Islet of Langerhans (tissue), 1 donor: ENCODE measurements at regions not wholly inside any gene's neighbourhood (a gene's known extent, or its start where the extent isn't known, plus 50 kb on each side); places are given as distances from the start of the nearest gene placed in this dataset.

Source experiments
- FAIRE-seq: peaks from one replicate; lab custom pipeline; 2011; peaks lifted over from hg19 to GRCh38; lab: Jason Lieb, UNC

- FAIRE-seq, result no peak
These were observed 319.9 kb upstream of the HS6ST1 start for GRCh38 chr2:128638341-128639119.

- FAIRE-seq, result no peak
These were observed 320.4 kb upstream of the HS6ST1 start for GRCh38 chr2:128639120-128639477.

DNA sequence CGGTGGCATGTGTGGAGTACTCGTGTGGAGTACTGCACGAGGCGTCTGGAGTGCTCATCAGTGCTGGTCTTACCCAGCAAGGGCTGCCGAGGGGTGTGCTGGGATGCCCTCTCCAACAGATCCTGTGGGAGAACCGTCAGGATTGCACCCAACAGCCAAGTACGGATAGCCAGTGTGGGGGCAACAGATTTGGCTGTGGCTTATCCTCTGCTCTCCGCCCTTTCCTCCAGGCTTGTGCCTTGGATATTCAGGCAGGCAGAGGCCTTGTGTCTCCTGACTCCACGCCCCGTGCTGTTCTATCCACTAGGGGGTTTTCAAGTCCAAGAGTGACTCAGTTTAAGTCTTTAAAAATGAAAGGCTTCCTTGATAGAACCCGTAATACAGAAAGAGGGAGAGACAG is 321.0 kb upstream of the HS6ST1 start:
- FAIRE-seq, result no peak

DNA sequence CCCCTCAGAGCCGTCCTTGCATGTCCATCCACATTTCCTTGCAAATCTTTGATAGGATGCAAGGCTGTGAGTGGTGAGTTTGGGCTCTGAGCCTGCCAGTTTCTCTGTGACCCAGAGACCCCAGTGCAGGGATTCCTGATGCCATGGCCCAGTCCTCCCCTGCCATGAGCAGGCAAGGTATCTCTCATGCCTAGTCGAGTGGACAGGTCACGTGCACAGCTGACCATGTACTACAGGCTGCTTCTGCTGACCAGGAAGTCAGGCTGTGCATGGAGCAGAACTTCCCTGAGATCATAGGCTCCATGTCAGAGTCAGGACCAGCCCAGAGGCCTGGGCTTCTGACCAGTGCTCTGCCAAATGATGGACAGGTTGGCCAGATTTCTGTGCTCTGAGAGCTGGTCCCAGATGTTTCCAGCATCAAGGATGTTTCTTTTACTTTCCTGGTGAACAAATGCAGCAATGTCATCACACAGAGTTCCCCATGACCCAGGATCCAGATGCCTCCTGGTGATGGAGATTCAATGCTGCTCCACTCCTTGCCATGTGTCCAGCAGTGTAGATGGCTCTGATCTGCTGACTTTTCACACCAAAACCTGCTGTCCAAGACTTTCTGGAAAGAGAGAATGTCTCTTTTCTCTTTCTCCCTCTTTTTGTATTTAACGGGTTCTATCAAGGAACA is 321.6 kb upstream of the HS6ST1 start:
- FAIRE-seq, result no peak

DNA sequence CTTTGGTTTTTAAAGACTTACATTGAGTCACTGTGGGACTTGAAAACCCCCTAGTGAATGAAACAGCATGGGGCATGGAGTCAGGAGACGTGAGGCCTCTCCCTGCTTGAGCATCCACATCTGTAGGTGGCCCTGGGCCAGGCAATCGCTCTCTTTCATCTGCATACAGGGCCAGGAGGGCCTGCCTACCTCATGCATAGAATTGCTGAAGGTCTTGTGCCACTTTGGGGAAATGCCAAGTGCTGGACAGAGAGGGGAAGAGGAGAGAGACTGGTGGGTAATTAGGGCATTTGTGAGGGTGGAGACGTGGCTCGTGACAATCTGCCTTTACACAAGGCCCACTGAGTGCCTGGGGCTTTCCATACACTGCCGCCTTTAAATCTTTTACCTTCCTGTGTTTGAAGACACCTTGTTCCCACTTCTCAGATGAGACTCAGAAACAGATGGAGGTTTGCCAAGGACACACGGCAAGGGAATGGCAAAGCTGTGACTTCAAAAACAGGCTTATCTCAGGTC is 322.2 kb upstream of the HS6ST1 start:
- FAIRE-seq, result no peak

- no peak for FAIRE-seq
These were observed 322.9 kb upstream of the HS6ST1 start for GRCh38 chr2:128641421-128642080.

GRCh38 chr2:128642316-128642715 is 323.6 kb upstream of the HS6ST1 start:
- FAIRE-seq, result no peak

DNA sequence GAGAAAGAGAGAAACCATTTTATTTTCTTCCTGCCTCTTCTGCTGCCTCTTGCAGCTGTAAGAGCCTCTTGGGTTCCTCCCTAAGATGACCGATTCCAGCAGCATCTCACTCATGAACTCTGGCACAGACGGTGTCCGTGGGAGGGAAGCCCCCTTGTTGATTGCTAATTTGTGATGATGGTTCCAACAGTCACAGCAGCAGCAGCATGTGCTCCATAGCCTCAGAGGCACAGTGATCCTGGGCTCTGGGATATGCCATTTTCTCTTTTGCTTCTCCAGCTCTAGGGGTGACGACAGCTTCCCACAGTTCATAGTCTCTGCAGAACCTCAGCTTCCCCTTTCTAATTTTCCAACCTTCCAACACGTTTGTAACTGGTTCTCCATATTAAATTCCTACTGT is 324.2 kb upstream of the HS6ST1 start:
- no peak for FAIRE-seq

- no peak for FAIRE-seq
These were observed 324.8 kb upstream of the HS6ST1 start for GRCh38 chr2:128643221-128644065.

DNA sequence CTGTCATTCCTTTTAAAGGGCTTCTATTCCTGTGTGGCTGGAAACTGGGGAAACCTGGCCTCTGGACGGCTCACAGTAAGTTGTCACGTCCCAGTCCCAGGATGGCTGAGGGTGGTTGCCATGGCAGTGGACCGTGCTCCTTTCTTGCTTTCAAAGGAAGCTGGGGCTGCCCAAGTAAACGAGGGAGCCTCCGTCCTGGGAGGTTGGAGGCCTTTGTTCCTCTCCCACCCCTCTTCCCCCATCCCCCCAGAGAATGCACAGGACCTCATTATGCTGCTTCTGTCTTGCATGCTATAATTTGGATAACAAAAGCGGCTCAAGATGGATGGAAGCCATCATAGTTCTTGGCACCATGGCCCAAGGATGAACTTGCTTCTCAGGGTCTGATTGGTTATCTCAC is 325.5 kb upstream of the HS6ST1 start:
- no peak for FAIRE-seq

GRCh38 chr2:128644718-128645256 is 326.1 kb upstream of the HS6ST1 start:
- no peak for FAIRE-seq

- FAIRE-seq, result no peak
These were observed 327.0 kb upstream of the HS6ST1 start for GRCh38 chr2:128645631-128646030.

DNA sequence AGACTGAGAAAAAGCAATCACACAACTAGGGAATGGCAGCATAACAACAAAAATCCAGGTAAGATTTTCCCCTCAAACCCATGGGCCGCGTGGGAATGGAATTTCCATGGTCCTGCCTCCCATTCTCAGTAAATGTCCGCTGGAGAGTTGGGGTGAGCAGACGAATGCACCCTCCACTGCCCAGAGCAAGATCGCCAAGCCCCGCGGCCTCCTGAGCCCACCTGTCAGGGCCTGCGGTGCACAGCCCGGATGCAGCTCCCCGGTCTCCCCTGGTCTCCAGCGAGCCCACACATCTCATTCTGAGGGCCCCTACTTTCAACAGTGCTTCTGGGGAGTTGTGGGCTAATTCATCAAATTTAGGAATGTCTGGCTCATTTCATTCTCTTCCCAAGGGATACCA is 327.4 kb upstream of the HS6ST1 start:
- FAIRE-seq, result no peak

DNA sequence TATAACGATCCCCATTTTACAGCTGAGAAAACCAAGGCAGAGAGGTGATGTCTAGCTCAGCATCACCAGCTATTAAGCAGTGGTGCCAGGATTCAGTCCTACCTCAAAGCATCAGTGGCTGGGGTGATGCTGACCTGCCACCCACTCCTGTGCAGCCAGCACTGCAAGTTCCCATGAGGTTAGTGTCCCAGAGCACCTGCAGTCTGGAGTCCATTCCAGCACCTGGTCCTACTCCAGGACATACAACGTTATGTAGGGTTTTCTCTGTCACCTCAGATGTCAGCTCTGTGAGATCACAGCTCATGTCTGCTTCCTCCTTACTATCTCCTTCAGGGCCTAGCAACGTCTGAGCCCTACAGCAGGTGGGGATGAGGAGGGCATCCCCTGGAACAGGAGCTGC is 328.0 kb upstream of the HS6ST1 start:
- FAIRE-seq, result no peak

DNA sequence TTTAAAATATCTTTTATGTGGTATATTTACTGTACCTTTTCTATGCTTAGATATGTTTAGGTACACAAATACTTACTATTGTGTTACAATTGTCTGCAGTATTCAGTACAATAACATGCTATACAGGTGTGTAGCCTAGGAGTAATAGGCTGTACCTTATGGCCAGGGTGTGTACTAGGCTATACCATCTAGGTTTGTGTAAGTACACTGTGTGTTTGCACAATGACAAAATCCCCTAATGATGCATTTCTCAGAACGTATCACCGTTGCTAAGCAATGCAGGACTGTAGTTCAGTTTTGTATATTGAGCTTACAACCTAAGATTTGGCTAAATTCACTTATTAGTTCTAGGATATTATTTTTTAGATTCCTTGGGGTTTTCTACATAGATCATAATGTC is 332.3 kb upstream of the HS6ST1 start:
- no peak for FAIRE-seq

GRCh38 chr2:128654408-128654807 is 335.7 kb upstream of the HS6ST1 start:
- FAIRE-seq, result no peak

DNA sequence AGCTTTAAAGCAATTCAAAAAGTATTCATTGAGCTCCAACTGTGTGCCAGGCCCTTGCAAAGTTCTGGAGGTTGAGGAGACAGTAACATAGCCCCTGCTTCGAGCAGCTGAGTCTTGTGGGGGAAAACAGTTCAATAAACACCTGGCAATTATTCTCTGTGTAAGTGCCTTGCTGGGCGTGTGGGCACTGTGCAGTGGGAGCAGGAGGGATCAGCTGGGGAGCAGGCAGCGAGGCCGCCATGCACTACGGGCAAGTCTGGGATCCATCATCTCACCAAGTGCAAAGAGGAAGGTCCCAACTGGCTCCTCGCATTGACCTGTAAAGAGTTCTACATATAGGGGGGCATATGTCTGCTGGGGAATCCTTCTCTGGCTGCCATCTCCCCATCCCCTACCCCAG is 342.2 kb upstream of the HS6ST1 start:
- FAIRE-seq, result no peak

GRCh38 chr2:128661311-128661710 is 342.6 kb upstream of the HS6ST1 start:
- FAIRE-seq, result no peak

- no peak for FAIRE-seq
These were observed 343.4 kb upstream of the HS6ST1 start for GRCh38 chr2:128662051-128662471.

DNA sequence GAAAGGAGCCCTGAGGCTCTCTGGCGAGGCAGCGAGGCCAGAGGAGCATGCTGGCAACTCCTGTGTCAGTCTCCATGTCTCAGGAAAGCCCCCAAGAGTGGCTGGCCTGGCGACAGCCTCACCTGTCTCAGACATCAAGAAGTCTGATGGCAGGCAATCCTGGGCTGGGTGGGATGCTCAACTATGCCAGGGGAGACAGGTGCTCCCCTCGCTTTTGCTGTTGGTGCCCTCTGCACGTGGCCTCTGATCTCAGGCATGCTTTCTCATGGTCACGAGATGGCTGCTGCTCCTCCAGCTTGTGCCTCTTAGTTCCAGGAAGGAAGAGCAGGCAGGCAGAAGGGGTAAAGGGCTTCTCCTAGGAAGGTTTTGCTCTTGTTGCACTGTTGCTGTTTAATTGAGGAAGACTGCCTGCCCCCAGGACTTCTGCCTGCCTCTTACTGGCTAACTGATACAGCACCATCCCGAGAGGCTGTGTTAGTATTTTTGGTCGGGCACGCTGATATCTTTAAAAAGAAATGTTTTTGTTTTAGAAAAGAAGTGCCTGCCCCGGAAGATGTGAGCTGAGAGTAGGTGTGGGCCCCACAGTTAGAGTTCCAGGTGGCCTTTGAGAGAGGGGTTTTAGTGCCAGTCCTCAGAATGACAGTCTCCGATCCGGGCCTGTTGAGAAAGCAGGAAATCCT is 344.8 kb upstream of the HS6ST1 start:
- FAIRE-seq, result no peak

GRCh38 chr2:128664499-128664971 is 345.9 kb upstream of the HS6ST1 start:
- no peak for FAIRE-seq
